Endothelial cell of umbilical vein (primary cell): ENCODE measurements at regions not wholly inside any gene's neighbourhood (a gene's known extent, or its start where the extent isn't known, plus 50 kb on each side); places are given as distances from the start of the nearest gene placed in this dataset.

ENCODE experiments used
- BruUV-seq: library from RNA; stranded (reverse); fragments of 400-500 nt; replicated peaks from 2 replicates; lab custom pipeline; 2021; lab: Mats Ljungman, UMichigan
- CTCF ChIA-PET: fragments of 300-600, 350-600 bp; sonication (Branson Sonifier 250); formaldehyde crosslinking; loops from one replicate; lab custom pipeline; 2021; ENCODE audit warnings: antibody characterized with exemption, inconsistent platforms; lab: Charles Lee
- POLR2A ChIA-PET: fragments of 300-600, 350-600 bp; sonication (Branson Sonifier 250); formaldehyde crosslinking; loops from one replicate; lab custom pipeline; 2021; ENCODE audit warnings: antibody characterized with exemption, inconsistent platforms; lab: Charles Lee
- DNase-seq: peaks from one replicate; pipeline ENCODE4 v3.0.0-alpha.2; 2011; ENCODE audit warnings: low read depth, low spot score
- FAIRE-seq: peaks from 2 replicates; lab custom pipeline; 2011; peaks lifted over from hg19 to GRCh38; lab: Jason Lieb, UNC
- H2AFZ ChIP-seq: 2 replicates; pipeline ENCODE4 v1.6.0; 2012; ENCODE audit warnings: low read depth, low read length, control low read depth, inconsistent platforms
- H3K27ac ChIP-seq: 2 replicates; pipeline ENCODE4 v1.5.1; 2011; ENCODE audit warnings: low read depth, mild to moderate bottlenecking, control low read depth, low read length, moderate library complexity; ENCODE audit not compliant: insufficient read depth
- H3K27me3 ChIP-seq, 2 experiments: 2 replicates each; pipeline versions ENCODE4 v1.6.0 to v1.6.1; 2011; ENCODE audit warnings: low read length in 2 of 2, mixed read lengths in 1 of 2; ENCODE audit not compliant: control insufficient read depth in 2 of 2, insufficient read depth in 2 of 2
- H3K36me3 ChIP-seq, 2 experiments: 2 replicates in 1 of 2; 3 replicates in 1 of 2; pipeline ENCODE4 v1.5.1; 2011; ENCODE audit warnings: low read length in 2 of 2, mild to moderate bottlenecking in 1 of 2, moderate library complexity in 1 of 2; ENCODE audit not compliant: control insufficient read depth in 2 of 2, insufficient read depth in 2 of 2; ENCODE audit errors: extremely low read depth in 1 of 2
- H3K4me1 ChIP-seq: 3 replicates; pipeline ENCODE4 v1.5.1; 2011; ENCODE audit warnings: mild to moderate bottlenecking, low read length; ENCODE audit not compliant: control insufficient read depth, insufficient read depth; ENCODE audit errors: extremely low read depth
- H3K4me2 ChIP-seq: 2 replicates; pipeline ENCODE4 v1.6.1; 2011; ENCODE audit warnings: low read length, control low read depth, mixed read lengths; ENCODE audit not compliant: insufficient read depth
- H3K4me3 ChIP-seq, 3 experiments: fragments of 200-600 bp in 1 of 3; sonication (generic), shearing (Covaris generic) in 1 of 3; replicated peaks in 1 of 3; 2 replicates each; pipeline ENCODE4 v1.5.1; 2011 to 2016; ENCODE audit warnings: control low read depth in 3 of 3, low read length in 3 of 3, mild to moderate bottlenecking in 2 of 3, inconsistent platforms in 1 of 3, low read depth in 1 of 3, moderate library complexity in 1 of 3; ENCODE audit not compliant: insufficient read depth in 1 of 3
- H3K79me2 ChIP-seq: 2 replicates; pipeline ENCODE4 v1.6.0; 2012; ENCODE audit warnings: low read length, inconsistent platforms; ENCODE audit not compliant: control insufficient read depth, insufficient read depth
- H3K9ac ChIP-seq: replicated peaks from 2 replicates; pipeline ENCODE3; 2011; ENCODE audit warnings: low read length, control low read depth; ENCODE audit not compliant: insufficient read depth; ENCODE audit errors: extremely low read depth
- H3K9me1 ChIP-seq: replicated peaks from 3 replicates; pipeline ENCODE4 v1.6.0; 2011; ENCODE audit warnings: mild to moderate bottlenecking, low read length; ENCODE audit not compliant: control insufficient read depth, insufficient read depth; ENCODE audit errors: extremely low read depth
- H3K9me3 ChIP-seq: replicated peaks from 2 replicates; pipeline ENCODE4 v1.5.1; 2012; ENCODE audit warnings: low read length, inconsistent platforms; ENCODE audit not compliant: control insufficient read depth, insufficient read depth
- H4K20me1 ChIP-seq: replicated peaks from 2 replicates; pipeline ENCODE3; 2011; ENCODE audit warnings: mild to moderate bottlenecking, low read length; ENCODE audit not compliant: control insufficient read depth, insufficient read depth; ENCODE audit errors: extremely low read depth
- CTCF ChIP-seq, 2 donors: IDR thresholded peaks; 1 replicate in 1 of 2; 2 replicates in 1 of 2; pipeline ENCODE4 v1.5.1; 2011; ENCODE audit warnings: low read length in 2 of 2, mild to moderate bottlenecking in 2 of 2, moderate library complexity in 2 of 2, control low read depth in 1 of 2, inconsistent platforms in 1 of 2, low read depth in 1 of 2; ENCODE audit not compliant: insufficient read depth in 1 of 2; ENCODE audit errors: extremely low read depth in 1 of 2
- EZH2 ChIP-seq: IDR thresholded peaks from 2 replicates; pipeline ENCODE4 v1.6.1; 2012; ENCODE audit warnings: borderline replicate concordance, low read depth, mild to moderate bottlenecking, moderate library complexity, low read length, inconsistent platforms; ENCODE audit not compliant: severe bottlenecking
- FOS ChIP-seq: IDR thresholded peaks from 2 replicates; pipeline ENCODE4 v1.6.1; 2011; ENCODE audit warnings: mild to moderate bottlenecking, low read length, moderate library complexity, borderline replicate concordance; ENCODE audit not compliant: insufficient read depth
- JUN ChIP-seq: IDR thresholded peaks from 2 replicates; pipeline ENCODE4 v1.6.1; 2011; ENCODE audit warnings: borderline replicate concordance, low read depth; ENCODE audit not compliant: insufficient read length, insufficient read depth
- POLR2A ChIP-seq: IDR thresholded peaks from 2 replicates; pipeline ENCODE4 v1.6.1; 2012; ENCODE audit warnings: low read depth, mild to moderate bottlenecking, control low read depth, low read length
- POLR2AphosphoS5 ChIP-seq: IDR thresholded peaks from 2 replicates; pipeline ENCODE4 v1.6.1; 2012; ENCODE audit warnings: low read depth, mild to moderate bottlenecking, control low read depth, low read length, moderate library complexity; ENCODE audit not compliant: insufficient read depth
- dilution Hi-C: fragments of 300-500 bp; cut with MboI; formaldehyde crosslinking; loops from one replicate; pipeline ENCODE4 v1.15.0; 2019; ENCODE audit warnings: low sequenced_read_pairs; ENCODE audit not compliant: extremely low pct_ligation_motif_present
- intact Hi-C: fragments of 100-400 bp; cut with micrococcal nuclease; formaldehyde crosslinking; loops from one replicate; pipeline ENCODE4 v1.10.0; 2022

GRCh38 chr3:94935738-94936580 lies 873.1 kb downstream of the NSUN3 start:
- FAIRE-seq (no peak), DNase-seq (no peak)
- POLR2A ChIA-PET = no interaction called here
- no TSS peak for BruUV-seq
- no peak overlapping the region for H2AFZ ChIP-seq
- H3K79me2 ChIP-seq = no peaks in the 10 kb centered on the region
- CTCF ChIA-PET = no interaction called here
- H3K9me1 ChIP-seq = no peaks in the 10 kb centered on the region
- H3K36me3 ChIP-seq = no peaks in the 10 kb centered on the region
- H3K27me3 ChIP-seq = no peaks in the 10 kb centered on the region
- H3K27ac ChIP-seq = no peak overlapping the region
- dilution Hi-C loops (no loop called here), intact Hi-C loops (no loop called here)
- no peak overlapping the region for H3K4me2 ChIP-seq
- no peak overlapping the region for H3K9ac ChIP-seq
- H3K4me3 ChIP-seq = no peak overlapping the region
- no peaks in the 10 kb centered on the region for H3K4me1 ChIP-seq
- TF ChIP-seq POLR2A = no peak
- TF ChIP-seq EZH2 = no peak
- no peak for TF ChIP-seq JUN
- no peak for TF ChIP-seq CTCF (IDR thresholded peaks at IDR 0.05; ENCODE audit: extremely low read depth in 1 of 2, insufficient read depth in 1 of 2, low read depth in 1 of 2, low read length in 2 of 2)
- no peak for TF ChIP-seq FOS
- no peak for TF ChIP-seq POLR2AphosphoS5
- no peaks in the 10 kb centered on the region for H4K20me1 ChIP-seq
- H3K9me3 ChIP-seq = peaks cover 2% of the 10 kb centered on the region
